T-helper 2 cell (primary cell): ENCODE measurements at regions not wholly inside any gene's neighbourhood (a gene's known extent, or its start where the extent isn't known, plus 50 kb on each side); places are given as distances from the start of the nearest gene placed in this dataset.

Source experiments
- DNase-seq, 5 experiments: peaks; one replicate each; pipeline versions ENCODE4 v3.0.0 to v3.0.0-alpha.2; 2012 to 2022

- DNase-seq: no peak
These were observed 323.5 kb downstream of the RRAGC start for GRCh38 chr1:38536089-38536488.

- DNase-seq: no peak
These were observed 325.1 kb downstream of the RRAGC start for GRCh38 chr1:38534473-38534823.

- DNase-seq: no peak
These were observed 325.6 kb downstream of the RRAGC start for GRCh38 chr1:38533772-38534472.

DNA sequence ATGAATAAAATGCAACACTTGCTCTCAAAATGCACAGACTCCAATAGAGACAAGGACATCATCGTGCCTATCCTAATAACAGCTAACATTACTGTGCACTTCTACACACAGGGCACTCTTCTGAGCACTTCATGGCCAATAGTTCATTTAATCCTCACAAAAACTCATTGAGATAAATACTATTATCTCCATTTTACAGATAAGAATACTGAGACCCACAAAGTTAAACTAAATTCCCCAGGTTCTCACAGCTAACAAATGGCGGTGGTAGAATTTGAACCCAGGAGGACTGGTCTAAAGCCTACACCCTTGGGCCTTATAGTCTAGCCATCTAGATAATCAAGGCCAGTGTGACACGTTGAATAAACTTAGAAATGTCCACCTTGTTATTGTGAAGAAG, 328.6 kb downstream of the RRAGC start:
- DNase-seq: no peak

DNA sequence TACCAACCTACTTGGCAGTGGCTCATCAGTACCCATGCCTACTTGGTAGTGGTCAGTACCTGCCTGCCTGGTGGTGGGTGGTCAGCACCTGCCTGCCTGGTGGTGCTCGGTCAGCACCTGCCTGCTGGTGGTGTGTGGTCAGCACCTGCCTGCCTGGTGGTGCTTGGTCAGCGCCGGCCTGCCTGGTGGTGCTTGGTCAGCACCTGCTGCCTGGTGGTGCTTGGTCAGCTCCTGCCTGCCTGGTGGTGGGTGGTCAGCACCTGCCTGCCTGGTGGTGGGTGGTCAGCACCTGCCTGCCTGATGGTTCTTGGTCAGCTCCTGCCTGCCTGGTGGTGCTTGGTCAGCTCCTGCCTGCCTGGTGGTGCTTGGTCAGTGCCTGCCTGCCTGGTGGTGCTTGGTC, 329.6 kb downstream of the RRAGC start:
- no peak for DNase-seq

DNA sequence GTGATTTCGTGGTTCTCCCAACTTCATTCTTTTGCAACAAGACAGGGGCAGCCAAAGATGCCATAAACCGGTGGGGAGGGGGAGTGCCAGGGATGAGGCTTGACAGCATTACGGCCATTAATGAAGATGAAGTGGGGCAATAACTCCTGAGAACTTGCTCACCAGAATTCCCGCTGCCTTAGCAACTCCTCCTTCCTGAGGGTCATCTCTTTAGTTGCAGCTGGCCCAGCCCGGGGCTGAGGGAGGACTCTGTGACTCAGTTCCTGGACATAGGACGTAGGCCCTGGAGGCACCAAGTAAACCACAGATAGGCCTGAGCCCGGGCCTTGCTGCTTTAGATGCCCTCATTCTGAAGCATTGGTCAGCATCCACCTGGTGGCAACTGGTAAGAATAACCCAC, 330.2 kb downstream of the RRAGC start:
- no peak for DNase-seq

GRCh38 chr1:38528623-38529022, 330.9 kb downstream of the RRAGC start:
- no peak for DNase-seq

DNA sequence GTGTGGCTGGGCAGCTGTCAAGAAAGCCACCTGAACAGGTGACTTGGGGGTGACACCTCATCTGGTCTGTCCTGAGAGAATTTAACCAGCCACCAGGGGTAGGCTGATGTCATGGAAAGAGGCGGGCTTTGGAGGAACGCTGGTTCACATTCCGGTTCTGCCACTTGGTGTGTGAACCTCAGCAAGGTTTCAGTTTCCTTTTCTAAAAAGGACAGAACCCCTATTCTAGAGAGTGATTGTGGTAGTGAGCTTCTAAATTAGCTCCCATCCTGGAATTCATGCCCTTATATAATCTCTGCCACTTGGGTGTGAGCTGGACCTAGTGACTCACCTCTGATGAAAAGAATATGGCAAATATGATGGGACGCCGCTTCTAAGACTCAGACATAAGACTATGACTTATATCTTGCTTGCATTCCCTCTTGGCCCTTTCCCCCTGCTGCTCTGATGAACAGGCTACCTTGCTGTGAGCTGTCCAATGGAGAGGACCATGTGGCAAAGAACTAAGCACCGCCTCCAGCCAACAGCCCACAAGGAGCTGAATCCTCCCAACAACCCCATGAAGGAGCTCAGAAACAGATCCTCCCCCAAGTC, 332.1 kb downstream of the RRAGC start:
- peak in 2 of 5 experiments; percentile 24 to 64 for DNase-seq

GRCh38 chr1:38526046-38526445, 333.5 kb downstream of the RRAGC start:
- no peak for DNase-seq

GRCh38 chr1:38525343-38526043, 334.1 kb downstream of the RRAGC start:
- no peak for DNase-seq

DNA sequence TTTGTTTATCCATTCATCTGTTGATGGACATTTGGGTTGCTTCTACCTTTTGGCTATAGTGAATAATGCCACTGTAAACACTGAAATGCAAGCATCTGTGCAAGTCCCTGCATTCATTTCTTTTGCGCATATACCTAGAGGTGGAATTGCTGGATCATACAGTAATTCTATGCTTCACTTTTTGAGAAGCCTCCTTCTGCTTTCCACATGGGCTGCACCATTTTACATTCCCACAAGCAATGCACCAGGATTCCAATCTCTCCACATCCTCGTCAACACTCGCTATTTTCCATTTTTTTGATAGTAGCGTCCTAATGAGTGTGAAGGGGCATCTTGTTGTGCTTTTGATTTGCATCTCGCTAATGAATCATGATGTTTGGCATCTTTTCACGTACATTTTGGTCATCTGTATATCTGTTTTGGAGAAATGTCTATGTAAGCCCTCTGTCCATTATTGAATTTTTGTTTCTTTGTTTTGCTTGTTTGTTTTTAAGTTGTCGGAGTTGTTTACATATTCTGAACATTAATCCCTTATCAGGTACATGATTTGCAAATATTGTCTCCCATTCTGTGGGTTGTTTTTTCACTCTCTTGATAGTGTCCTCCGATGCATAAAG, 335.4 kb downstream of the RRAGC start:
- no peak for DNase-seq

DNA sequence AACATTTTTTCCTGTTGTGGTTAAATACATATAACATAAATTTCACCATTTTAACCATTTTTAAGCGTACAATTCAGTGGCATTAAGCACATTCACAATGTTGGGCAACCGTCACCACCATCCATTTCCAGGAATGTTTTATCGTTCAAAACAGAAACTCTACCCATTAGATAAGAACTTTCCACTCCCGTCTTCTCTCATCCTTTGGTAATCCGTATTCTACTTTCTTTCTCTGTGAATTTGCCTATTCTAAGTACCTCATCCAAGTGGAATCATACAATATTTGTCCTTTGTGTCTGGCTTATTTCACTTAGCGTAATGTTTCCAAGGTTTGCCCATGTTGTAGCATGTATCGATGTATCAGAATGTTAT, 336.0 kb downstream of the RRAGC start:
- DNase-seq: no peak

- DNase-seq: no peak
These were observed 336.5 kb downstream of the RRAGC start for GRCh38 chr1:38522915-38523567.

DNA sequence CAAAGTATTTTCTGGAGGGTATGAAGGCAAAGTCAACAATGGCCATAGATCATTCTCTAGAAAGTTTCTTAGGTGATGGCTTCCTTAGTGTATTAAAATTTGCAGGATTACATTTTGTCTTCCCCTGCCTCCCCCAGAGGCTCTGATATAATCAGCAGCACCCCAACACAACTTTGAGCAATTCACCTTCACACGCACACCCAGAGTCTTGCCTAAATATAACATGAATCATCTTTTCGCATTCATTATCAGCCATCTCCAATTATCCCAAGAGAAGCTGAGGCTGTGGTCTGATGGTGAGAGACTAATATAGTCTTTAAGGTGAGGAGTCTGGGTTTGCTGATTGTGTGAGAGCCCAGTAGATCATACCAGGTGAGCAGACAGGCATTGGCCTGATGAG, 343.0 kb downstream of the RRAGC start:
- DNase-seq: no peak

DNA sequence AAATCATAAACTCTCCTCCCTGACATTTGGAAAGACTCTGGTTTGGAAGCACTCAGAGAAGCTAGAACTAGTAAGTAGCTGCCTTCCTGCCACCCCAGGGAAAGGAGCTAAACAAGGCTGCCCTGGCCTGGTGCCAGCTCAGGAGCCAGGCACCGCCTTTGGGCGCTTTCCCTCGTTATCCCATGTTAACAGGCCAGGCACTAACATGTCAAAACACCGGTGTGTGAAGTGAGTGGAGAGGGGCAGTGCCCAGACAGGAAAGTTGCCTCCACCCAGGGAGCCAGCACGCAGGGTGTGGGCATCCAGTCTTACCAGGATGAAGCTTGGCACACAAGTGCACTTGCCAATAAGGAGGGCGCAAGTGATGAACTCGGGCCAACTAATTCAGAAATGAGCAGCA, 346.8 kb downstream of the RRAGC start:
- no peak for DNase-seq

GRCh38 chr1:38512024-38512767, 347.4 kb downstream of the RRAGC start:
- no peak for DNase-seq

- DNase-seq: no peak
These were observed 351.3 kb downstream of the RRAGC start for GRCh38 chr1:38508232-38508631.

DNA sequence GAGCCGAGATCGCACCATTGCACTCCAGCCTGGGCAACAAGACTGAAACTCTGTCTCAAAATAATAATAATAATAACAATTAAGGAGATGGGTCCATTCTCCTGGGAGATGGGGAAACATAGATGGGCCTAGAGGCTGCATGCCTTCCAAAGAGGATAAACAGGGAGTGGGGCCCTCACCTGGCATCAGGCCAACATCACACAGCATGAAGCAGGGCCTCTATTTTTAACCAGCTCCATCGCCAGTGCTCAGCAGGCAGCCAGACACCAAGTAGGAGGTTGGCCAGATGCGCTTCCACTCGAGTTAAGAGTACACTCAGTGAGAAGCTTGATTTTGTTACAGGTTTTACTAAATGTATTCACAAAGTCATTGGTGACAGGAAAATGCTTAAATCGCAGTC, 352.0 kb downstream of the RRAGC start:
- DNase-seq: no peak

DNA sequence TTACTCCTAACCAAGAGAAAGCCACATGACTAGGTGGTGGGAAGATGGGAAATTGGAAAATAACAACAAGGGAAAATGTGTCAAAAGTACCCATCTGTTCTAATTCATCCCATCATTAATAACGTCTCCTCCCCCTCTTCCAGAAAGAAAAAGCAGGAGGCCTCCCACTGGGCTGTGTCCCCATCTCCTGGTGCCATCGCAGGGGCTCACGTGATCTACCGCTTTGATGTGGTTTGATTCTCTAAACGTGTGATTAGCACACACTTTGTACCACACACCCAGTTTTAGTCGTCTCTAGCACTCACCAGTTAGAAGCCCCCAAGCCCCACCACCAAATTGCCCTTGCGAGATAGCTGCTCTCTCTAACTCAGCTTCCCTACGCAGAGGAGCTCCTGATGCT, 353.6 kb downstream of the RRAGC start:
- DNase-seq: no peak

- DNase-seq: no peak
These were observed 356.8 kb downstream of the RRAGC start for GRCh38 chr1:38502758-38503157.

DNA sequence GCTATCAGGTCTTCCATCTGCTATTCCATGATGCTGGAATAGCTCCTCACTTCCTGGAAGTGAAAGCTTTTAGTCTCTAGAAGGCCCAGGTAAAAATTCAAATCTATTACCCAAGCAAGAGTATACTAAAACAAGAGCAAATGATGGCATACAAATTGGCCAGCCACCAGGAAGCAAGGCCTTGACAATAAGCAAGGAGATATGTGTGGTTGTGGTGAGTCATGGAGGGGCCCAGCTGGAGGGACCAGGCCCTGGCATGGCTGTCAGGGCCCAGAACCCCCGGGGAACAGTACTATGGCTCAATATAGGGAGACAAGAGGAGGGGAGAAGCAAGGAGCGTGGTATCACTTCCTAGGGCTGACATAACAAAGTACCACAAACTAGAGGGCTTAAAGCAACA, 358.7 kb downstream of the RRAGC start:
- no peak for DNase-seq

GRCh38 chr1:38500352-38500751, 359.2 kb downstream of the RRAGC start:
- no peak for DNase-seq

- DNase-seq: no peak
These were observed 360.9 kb downstream of the RRAGC start for GRCh38 chr1:38498686-38499085.
